ENCODE measurements at regions not wholly inside any gene's neighbourhood (a gene's known extent, or its start where the extent isn't known, plus 50 kb on each side); places are given as distances from the start of the nearest gene placed in this dataset.

DNA sequence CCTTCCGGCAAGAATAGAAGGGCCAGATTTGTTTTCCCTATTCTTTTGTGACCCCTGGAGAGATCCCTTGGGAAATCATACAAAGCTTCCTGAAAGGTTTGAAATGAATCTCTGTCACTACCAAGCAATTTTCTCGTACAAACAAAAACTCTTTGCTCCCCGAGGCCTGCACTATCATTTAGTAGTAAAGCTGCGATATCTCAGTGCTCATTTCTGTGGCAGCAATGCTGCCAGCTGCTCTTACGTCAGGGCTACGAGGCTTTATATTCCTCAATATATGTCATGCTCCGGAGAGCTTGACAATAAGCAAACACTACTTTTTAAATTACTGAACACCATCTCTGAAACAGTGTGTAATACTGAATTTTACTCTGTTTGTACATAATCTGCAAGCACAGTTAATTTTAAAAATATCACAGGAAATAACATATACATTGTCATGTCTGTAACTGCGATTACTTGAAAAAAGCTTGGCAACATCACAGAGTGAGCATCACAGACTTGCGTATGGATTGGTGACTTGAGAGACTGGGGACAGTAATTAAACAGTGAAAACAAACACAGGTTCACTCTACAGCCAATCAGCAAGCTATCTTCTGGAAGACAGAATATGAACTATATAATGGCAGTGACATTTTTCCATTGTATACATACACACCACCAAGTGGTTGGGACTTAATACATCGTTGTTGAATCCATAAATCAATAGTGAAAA, 403.3 kb upstream of the NETO1 start:
- TF ChIP-seq, protein P1, sequence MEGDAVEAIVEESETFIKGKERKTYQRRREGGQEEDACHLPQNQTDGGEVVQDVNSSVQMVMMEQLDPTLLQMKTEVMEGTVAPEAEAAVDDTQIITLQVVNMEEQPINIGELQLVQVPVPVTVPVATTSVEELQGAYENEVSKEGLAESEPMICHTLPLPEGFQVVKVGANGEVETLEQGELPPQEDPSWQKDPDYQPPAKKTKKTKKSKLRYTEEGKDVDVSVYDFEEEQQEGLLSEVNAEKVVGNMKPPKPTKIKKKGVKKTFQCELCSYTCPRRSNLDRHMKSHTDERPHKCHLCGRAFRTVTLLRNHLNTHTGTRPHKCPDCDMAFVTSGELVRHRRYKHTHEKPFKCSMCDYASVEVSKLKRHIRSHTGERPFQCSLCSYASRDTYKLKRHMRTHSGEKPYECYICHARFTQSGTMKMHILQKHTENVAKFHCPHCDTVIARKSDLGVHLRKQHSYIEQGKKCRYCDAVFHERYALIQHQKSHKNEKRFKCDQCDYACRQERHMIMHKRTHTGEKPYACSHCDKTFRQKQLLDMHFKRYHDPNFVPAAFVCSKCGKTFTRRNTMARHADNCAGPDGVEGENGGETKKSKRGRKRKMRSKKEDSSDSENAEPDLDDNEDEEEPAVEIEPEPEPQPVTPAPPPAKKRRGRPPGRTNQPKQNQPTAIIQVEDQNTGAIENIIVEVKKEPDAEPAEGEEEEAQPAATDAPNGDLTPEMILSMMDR (conservative IDR thresholded peaks at IDR 0.05; ENCODE audit: low read length): no peak
- H3K4me3 ChIP-seq (ENCODE audit: low read length): no peak overlapping the region
- no peak for DNase-seq (ENCODE audit: low read depth)

DNA sequence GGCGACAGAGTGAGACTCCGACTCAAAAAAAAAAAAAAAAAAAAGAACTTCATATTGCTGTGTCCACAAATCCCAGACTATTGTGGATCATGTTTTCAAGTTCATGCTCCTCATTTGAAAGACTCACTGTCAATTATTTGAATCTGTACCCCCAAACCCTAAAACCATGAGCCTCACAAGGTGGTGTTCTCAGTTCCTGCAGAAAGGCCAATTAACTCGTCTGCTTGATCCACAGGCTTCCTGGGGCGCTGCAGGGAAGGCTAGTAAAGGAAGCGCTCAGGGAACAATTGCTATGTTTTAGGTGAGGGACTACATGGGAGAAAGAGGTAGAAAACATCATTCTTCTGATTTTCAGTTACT, 396.8 kb upstream of the NETO1 start:
- DNase-seq (ENCODE audit: low read depth): no peak
- no peak overlapping the region for H3K4me3 ChIP-seq (ENCODE audit: low read length)
- TF ChIP-seq, protein P1 (conservative IDR thresholded peaks at IDR 0.05; ENCODE audit: low read length): no peak

DNA sequence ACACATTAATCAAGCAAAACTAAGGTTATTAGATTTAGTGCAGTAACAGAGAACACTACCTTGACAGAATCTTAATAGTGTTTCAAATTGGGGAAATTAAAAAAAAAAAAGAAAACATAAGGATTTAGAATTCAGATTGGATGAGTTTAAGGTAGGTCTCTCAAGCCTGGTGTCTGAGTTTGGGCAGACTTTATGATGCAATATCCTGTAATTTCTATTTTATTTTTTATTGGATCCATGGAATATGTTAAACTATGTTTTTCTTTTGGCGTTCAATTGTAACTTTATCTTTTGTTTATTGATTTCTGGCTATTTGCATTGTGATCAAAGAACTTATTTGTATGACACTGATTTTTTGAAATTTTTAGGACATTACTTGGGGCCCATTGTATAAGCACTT, 394.1 kb upstream of the NETO1 start:
- no peak for DNase-seq (ENCODE audit: low read depth)
- TF ChIP-seq, protein P1 (conservative IDR thresholded peaks at IDR 0.05; ENCODE audit: low read length): no peak
- no peak overlapping the region for H3K4me3 ChIP-seq (ENCODE audit: low read length)

DNA sequence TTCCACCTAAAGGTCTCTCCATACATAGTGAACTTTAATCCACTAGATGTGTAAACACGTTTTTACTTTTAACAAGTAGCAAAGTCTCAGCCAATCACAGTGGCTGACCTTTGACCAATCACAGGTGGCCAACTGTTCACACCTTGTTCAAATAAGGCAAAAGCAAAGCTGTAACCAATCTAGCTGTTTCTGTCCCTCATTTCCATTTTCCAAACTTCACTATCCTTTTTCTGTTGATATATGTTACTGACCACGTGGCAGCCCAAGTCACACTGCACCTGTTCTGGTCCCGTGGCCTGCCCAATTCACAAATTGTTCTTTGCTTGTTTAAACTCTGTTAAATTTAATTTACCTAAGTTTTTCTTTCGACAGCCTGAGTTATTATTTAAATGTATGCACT, 393.5 kb upstream of the NETO1 start:
- TF ChIP-seq, protein P1 (conservative IDR thresholded peaks at IDR 0.05; ENCODE audit: low read length): no peak
- H3K4me3 ChIP-seq (ENCODE audit: low read length): no peak overlapping the region
- no peak for DNase-seq (ENCODE audit: low read depth)

DNA sequence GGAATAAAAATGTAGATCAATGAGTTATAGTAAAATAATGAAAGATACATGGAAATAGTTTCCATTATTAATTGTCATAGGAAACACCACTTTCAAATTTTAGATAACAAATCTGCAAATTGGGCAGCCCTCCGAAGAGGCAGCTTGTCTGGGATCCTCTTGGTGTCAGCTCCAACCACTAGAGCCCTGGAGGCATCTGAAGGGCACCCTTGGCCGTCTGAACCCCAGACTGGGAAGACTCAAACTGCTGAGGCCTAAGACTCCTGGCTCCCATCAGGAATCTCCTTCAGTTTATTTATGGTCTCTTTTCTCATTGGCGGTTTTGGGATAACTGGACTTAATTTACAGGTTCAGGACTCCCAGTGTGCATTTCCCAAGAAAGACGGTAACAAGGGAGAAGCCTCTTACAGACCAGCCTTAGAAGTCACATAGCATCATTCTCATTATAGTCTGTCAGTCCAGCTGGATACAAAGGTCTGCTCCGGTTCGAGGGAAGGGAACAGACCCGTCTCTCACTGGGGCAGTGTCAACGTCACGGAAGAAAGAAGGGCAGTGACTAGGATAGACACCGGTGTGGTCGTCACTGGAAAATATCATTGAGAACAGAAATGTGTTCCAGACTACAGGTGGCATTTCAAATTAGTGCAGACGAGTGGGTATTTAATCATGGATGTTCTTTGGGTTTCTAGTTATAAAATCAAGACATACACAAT, 390.7 kb upstream of the NETO1 start:
- DNase-seq (ENCODE audit: low read depth): no peak
- TF ChIP-seq, protein P1 (conservative IDR thresholded peaks at IDR 0.05; ENCODE audit: low read length): no peak
- H3K4me3 ChIP-seq (ENCODE audit: low read length): no peak overlapping the region

DNA sequence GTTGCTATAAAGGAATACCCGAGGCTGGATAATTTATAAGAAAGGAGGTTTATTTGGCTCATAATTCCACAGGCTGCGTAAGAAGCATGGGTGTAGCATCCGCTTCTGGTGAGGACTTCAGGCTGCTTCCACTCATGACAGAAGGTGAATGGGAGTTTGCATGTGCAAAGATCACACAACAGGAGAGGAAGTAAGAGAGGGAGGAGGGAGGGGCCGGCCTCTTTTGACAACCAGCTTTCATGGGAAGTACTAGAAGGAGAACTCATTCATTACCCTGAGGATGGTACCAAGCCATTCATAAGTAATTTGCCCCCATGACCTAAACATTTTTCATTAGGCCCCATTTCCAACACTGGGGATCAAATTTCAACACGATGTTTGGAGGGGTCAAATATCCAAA, 386.8 kb upstream of the NETO1 start:
- no peak overlapping the region for H3K4me3 ChIP-seq (ENCODE audit: low read length)
- no peak for DNase-seq (ENCODE audit: low read depth)
- TF ChIP-seq, protein P1 (conservative IDR thresholded peaks at IDR 0.05; ENCODE audit: low read length): no peak

DNA sequence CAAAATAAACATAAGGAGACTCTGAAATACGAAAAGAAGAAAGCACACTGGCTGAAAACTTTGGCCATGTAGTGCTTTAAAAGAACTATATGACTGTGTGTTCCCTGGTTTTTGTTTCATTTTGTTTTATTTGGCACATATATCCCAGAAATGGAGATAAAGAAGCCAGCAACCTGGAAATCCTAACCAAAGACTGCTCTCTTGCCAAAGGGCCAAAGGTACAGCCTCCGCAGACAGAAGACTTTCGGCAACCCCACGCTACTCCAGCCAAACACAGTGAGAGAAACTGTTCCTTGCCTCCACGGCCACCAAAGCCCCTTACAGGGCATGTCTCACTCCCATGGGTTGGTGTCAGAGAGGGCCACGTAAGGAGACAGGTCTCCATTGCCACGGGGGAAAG, 381.2 kb upstream of the NETO1 start:
- DNase-seq (ENCODE audit: low read depth): no peak
- H3K4me3 ChIP-seq (ENCODE audit: low read length): no peak overlapping the region
- TF ChIP-seq, protein P1 (conservative IDR thresholded peaks at IDR 0.05; ENCODE audit: low read length): no peak

Data from AG10803 (cell line).